Coronary artery (tissue), 2 donors: ENCODE measurements at regions not wholly inside any gene's neighbourhood (a gene's known extent, or its start where the extent isn't known, plus 50 kb on each side); places are given as distances from the start of the nearest gene placed in this dataset.
"Not testable (repeated sequence)": the region's sequence is repeated elsewhere in the genome, so short reads cannot be mapped to it uniquely, and the experiment has no call there.

Experiments used
- DNase-seq: peaks from one replicate; pipeline ENCODE4 v3.0.0-alpha.2; 2017; ENCODE audit warnings: low spot score
- H3K27ac ChIP-seq, 2 donors: fragments of 200-600 bp; sonication (generic); one replicate each; pipeline ENCODE4 v1.5.1; 2016 to 2019
- H3K4me3 ChIP-seq: fragments of 200-600 bp; sonication (generic); 2 replicates; pipeline ENCODE4 v1.5.1; 2016; ENCODE audit warnings: mild to moderate bottlenecking, moderate library complexity
- TF ChIP-seq, protein P1 (sequence below): fragments of 200-600 bp; sonication (generic); IDR thresholded peaks from one replicate; pipeline ENCODE4 v1.5.1; 2019; ENCODE audit warnings: antibody characterized with exemption

DNA sequence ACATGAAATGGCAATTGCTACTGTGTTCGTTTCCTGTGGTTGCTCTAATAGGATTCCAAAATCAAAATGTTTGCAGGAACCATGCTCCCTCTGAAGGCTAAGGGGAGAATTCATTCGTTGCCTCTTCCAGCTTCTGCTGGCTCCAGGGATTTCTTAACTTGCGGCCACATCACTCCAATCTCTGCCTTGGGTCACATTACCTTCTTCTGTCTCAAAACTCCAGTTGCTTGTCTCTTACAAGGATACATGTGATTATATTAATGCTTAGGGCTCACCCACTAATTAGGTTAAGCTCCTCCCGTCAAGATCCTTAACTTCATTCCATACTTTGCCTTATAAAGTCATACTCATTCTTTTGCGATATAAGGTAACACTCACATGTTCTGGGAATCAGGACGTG, 208.4 kb downstream of the RBM46 start:
- DNase-seq, result no peak
- H3K27ac ChIP-seq, result no peak overlapping the region
- TF ChIP-seq, protein P1, sequence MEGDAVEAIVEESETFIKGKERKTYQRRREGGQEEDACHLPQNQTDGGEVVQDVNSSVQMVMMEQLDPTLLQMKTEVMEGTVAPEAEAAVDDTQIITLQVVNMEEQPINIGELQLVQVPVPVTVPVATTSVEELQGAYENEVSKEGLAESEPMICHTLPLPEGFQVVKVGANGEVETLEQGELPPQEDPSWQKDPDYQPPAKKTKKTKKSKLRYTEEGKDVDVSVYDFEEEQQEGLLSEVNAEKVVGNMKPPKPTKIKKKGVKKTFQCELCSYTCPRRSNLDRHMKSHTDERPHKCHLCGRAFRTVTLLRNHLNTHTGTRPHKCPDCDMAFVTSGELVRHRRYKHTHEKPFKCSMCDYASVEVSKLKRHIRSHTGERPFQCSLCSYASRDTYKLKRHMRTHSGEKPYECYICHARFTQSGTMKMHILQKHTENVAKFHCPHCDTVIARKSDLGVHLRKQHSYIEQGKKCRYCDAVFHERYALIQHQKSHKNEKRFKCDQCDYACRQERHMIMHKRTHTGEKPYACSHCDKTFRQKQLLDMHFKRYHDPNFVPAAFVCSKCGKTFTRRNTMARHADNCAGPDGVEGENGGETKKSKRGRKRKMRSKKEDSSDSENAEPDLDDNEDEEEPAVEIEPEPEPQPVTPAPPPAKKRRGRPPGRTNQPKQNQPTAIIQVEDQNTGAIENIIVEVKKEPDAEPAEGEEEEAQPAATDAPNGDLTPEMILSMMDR, result no peak
- H3K4me3 ChIP-seq, result no peak overlapping the region

DNA sequence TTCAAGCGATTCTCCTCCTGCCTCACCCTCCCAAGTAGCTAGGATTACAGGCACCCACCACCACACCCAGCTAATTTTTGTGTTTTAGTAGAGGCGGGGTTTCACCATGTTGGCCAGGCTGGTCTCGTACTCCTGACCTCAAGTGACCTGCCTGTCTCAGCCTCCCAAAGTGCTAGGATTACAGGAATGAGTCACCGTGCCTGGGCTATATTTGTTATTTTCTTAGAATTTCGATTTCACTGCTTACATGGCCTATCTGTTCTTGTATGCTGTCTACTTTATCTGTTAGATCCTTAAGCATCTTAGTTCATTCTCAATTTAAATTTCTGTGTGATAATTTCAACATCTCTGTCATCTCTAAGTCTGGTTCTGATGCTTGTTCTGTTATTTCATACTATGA, 210.6 kb upstream of the NPY2R start:
- DNase-seq, H3K4me3 ChIP-seq: not testable (repeated sequence)
- peak overlapping the region; percentile 14 to 45 for H3K27ac ChIP-seq

DNA sequence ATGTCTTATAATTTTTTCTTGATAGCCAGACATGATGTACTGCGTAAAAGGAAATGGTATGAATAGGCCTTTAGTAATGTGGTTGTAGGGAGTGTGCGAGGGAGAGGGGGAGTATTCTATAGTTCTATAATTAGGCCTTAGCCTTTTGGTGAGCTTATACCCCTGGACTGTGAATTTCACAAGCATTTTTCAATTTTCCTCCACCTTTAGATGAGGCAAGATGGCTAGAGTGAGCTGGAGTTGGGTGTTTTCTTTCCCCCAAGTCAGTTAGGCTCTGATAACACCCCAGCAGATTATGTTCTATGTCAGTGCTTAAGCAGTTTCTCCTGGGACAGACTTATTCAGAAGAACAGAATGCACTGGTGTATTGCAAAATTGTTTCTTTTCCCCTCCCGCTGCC, 210.2 kb upstream of the NPY2R start:
- TF ChIP-seq, protein P1, result no peak
- no peak for DNase-seq
- no peak overlapping the region for H3K4me3 ChIP-seq
- peak overlapping the region; percentile 14 to 45 for H3K27ac ChIP-seq

DNA sequence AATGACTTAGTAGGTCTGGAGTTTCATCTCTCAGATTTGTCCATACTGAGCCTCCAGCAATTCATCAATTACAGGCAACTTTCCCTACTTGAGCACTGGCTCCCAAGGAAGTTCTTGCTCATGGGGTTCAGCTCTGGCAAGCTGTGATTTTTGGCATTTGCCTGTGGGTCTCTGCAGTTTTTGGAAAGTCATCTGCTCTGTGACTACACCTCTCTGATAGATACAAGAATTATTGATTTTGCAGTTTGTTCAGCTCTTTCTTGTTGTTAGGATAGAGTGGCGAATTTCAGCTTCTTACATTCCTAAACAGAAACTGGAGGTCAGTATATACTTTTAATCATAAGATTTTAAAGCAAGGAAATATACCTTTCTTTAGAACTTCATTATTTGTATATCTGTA, 209.7 kb upstream of the NPY2R start:
- DNase-seq, result no peak
- TF ChIP-seq, protein P1, result no peak
- no peak overlapping the region for H3K4me3 ChIP-seq
- peak overlapping the region in 1 of 2 donors; percentile 14 for H3K27ac ChIP-seq

DNA sequence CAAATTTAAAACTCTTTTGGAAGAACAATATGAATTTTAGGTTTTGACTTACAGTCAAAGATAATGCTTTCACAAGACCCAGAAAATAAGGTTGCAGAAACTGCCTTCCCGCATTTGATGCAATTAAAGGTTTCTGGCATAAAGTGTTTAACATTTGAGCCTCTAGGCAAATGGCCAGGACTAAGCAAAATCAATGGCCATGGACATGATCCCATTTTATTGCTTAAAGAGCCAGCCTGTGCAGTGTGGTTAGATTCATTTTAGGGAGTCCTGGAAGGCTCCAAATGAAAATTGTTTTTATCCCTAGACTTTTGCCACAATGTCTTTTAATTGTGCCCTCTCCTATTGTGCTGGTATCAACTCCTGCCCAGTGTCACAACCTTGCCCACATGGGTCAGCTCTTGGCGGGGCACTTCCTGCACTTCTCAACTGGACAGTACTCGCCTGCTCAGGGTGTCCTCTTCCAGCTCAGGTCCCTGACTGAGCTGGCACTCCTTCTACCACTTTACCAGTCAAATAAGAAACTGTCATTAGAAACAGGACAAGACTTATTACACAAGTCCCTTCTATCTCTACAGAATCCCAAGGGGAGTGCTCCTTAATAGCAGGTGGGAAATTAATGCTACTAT, 208.4 kb upstream of the NPY2R start:
- H3K27ac ChIP-seq, result no peak overlapping the region
- no peak for DNase-seq
- TF ChIP-seq, protein P1, result no peak
- no peak overlapping the region for H3K4me3 ChIP-seq

DNA sequence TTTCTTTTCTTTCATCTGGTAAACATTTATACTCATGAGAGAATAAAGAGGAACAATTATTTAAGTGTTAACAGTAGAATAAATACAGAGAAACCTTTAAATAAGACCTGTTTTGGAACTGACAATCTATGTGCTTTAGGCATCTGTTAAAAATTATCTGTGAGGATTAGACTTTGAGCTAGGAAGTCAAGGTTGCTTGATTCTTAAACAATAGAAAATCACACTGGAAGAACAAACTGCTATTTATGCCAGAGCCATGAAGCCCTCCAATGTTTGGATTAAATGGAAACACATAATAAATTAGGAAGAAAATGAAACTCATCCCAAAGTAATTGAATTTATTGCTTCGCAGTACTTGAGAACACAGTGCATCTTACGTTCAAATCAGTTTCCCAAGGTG, 207.2 kb upstream of the NPY2R start:
- Histone ChIP-seq H3K27ac (no peak overlapping the region), H3K4me3 (no peak overlapping the region)
- no peak for DNase-seq
- TF ChIP-seq, protein P1, result no peak

DNA sequence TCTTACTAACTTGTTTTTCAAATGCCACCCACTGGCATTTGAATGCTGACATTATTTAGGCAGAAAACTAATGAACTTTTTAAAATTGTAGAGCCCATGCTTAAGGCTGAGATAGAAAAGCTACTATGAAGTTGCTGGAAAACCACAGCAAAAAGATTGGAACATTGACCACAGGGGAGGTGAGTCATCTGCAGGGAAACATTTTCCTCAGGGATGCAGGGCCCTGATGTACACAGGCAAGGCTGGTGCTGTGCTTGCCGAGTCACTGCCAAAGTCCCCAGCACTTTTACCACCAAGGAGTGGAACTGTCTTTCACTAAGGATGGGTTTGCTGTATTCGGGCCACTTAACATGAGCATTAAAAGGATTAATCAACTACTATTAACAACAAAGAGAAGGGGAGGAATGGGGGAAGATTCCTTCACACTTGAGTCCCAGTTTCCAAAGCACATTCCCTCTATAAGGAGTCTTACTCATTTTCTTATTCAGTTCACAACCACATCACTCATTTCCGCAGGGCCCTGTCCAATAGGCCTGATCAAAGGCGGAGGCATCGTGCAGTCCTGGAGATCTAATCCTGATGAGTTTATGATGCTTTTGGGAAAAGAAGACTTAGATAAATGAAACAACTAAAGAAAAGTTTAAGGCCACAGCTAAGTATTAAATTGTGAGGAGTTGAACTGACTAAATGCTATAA, 202.9 kb upstream of the NPY2R start:
- TF ChIP-seq, protein P1, result no peak
- no peak for DNase-seq
- Histone ChIP-seq H3K4me3 (no peak overlapping the region), H3K27ac (peak overlapping the region in 1 of 2 donors; percentile 11)
